OCI-LY7 (cell line): ENCODE measurements at regions not wholly inside any gene's neighbourhood (a gene's known extent, or its start where the extent isn't known, plus 50 kb on each side); places are given as distances from the start of the nearest gene placed in this dataset.

Source experiments
- CTCF ChIP-seq: fragments of 200-600 bp; sonication (generic); conservative IDR thresholded peaks from 2 replicates; pipeline ENCODE4 v1.5.1; 2014; ENCODE audit warnings: mild to moderate bottlenecking, antibody characterized with exemption, low read length, moderate library complexity, mixed read lengths
- EZH2phosphoT487 ChIP-seq: fragments of 200-600 bp; sonication (generic); IDR thresholded peaks from 2 replicates; pipeline ENCODE4 v1.6.1; 2018; ENCODE audit warnings: low read depth, borderline replicate concordance, mild to moderate bottlenecking, mixed run types, antibody characterized with exemption, low read length, moderate library complexity, mixed read lengths

GRCh38 chr13:62084728-62085127 lies 669.1 kb upstream of the PCDH20 start:
- no peak for TF ChIP-seq CTCF
- TF ChIP-seq EZH2phosphoT487, result no peak
